Uterus (tissue), 3 donors: ENCODE measurements at regions not wholly inside any gene's neighbourhood (a gene's known extent, or its start where the extent isn't known, plus 50 kb on each side); places are given as distances from the start of the nearest gene placed in this dataset.

Experiments used
- DNase-seq, 2 donors: peaks; one replicate each; pipeline ENCODE4 v3.0.0-alpha.2; 2019 to 2020
- H3K27ac ChIP-seq, 2 donors: fragments of 200-600 bp; sonication (generic); 1 replicate in 1 of 2; 2 replicates in 1 of 2; pipeline ENCODE4 v1.5.1; 2016 to 2018
- H3K27me3 ChIP-seq, 2 donors: fragments of 200-600 bp; sonication (generic); one replicate each; pipeline ENCODE4 v1.5.1; 2018 to 2019; ENCODE audit warnings: control low read depth in 1 of 2
- H3K36me3 ChIP-seq, 2 donors: fragments of 200-600 bp; sonication (generic); one replicate each; pipeline ENCODE4 v1.5.1; 2019; ENCODE audit warnings: control low read depth in 1 of 2
- H3K4me1 ChIP-seq, 2 donors: fragments of 200-600 bp; sonication (generic); one replicate each; pipeline ENCODE4 v1.5.1; 2018 to 2019; ENCODE audit warnings: control low read depth in 1 of 2
- H3K4me3 ChIP-seq, 2 donors: fragments of 200-600 bp; sonication (generic); 1 replicate in 1 of 2; 2 replicates in 1 of 2; pipeline ENCODE4 v1.5.1; 2018 to 2019; ENCODE audit warnings: mild to moderate bottlenecking in 1 of 2
- H3K9me3 ChIP-seq, 2 donors: fragments of 200-600 bp; sonication (generic); one replicate each; pipeline ENCODE4 v1.5.1; 2019; ENCODE audit warnings: control low read depth in 1 of 2
- CTCF ChIP-seq, 4 experiments: fragments of 200-600 bp in 2 of 4; fragments of 450-650 bp in 2 of 4; sonication (generic) in 2 of 4; IDR thresholded peaks; one replicate each; pipeline ENCODE4 v1.5.1; 2016 to 2019; ENCODE audit warnings: antibody characterized with exemption in 4 of 4, mild to moderate bottlenecking in 2 of 4, moderate library complexity in 1 of 4
- POLR2A ChIP-seq, 2 donors: fragments of 450-650 bp; IDR thresholded peaks; one replicate each; pipeline ENCODE4 v1.6.1; 2016; ENCODE audit warnings: antibody characterized with exemption in 2 of 2, mild to moderate bottlenecking in 1 of 2, moderate library complexity in 1 of 2
- intact Hi-C: fragments of 100-400 bp; cut with DNase I; formaldehyde crosslinking; loops from one replicate; pipeline ENCODE4 v1.15.1; 2023; ENCODE audit warnings: low total_unique reads
- donor health status: DM: yes; HTN: yes; CAD: no.

DNA sequence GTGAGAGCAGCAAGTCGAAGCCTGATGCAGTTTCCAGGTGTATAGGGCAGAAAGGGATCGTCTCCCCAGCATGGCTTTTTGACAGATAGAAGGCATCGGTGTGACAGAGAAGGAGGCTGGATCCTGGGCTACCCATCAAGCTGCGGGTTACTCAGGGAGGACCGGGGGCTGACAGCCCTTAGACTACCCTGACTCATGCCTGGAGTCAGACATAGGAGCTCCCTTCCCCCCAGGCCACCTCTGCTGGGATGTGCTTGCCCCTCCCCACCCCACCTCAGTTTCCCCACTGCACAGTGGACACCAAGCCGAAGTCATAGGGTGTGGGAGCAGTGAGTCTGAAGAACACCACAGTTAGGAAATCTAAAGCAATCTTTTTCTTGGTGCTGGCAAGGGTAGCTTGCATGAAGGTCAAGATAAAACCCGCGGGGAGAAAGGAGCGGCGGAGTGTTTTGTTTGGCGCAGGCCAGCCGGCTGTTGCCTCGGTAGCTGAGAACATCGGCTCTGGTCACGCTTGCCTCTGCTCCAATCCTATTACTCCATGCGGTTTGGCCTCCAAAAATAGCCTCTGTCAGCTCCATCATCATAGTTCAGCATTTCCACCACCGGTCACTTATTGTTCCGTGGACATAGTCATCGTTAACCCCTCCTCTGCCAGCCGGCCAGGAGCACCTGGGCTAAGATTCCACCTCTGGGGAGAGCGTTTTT is 169.2 kb upstream of the GLI2 start:
- no peak overlapping the region for H3K27ac ChIP-seq
- H3K9me3 ChIP-seq: no peaks in the 10 kb centered on the region
- no peaks in the 10 kb centered on the region for H3K4me1 ChIP-seq
- no peaks in the 10 kb centered on the region for H3K36me3 ChIP-seq
- H3K4me3 ChIP-seq: no peak overlapping the region
- DNase-seq: peak in 1 of 2 donors; percentile 48
- TF ChIP-seq POLR2A (IDR thresholded peaks at IDR 0.05) (no peak), CTCF (IDR thresholded peaks at IDR 0.05) (no peak)
- intact Hi-C loops: no loop called here
- no peaks in the 10 kb centered on the region for H3K27me3 ChIP-seq

- H3K36me3 ChIP-seq: no peaks in the 10 kb centered on the region
- intact Hi-C loops: no loop called here
- no peak for DNase-seq
- TF ChIP-seq POLR2A (IDR thresholded peaks at IDR 0.05): no peak
- TF ChIP-seq CTCF (IDR thresholded peaks at IDR 0.05): no peak
- H3K27ac ChIP-seq: no peak overlapping the region
- H3K9me3 ChIP-seq: no peaks in the 10 kb centered on the region
- no peaks in the 10 kb centered on the region for H3K4me1 ChIP-seq
- no peaks in the 10 kb centered on the region for H3K27me3 ChIP-seq
- no peak overlapping the region for H3K4me3 ChIP-seq
Observed at GRCh38 chr2:120567128-120567527, 168.5 kb upstream of the GLI2 start.

DNA sequence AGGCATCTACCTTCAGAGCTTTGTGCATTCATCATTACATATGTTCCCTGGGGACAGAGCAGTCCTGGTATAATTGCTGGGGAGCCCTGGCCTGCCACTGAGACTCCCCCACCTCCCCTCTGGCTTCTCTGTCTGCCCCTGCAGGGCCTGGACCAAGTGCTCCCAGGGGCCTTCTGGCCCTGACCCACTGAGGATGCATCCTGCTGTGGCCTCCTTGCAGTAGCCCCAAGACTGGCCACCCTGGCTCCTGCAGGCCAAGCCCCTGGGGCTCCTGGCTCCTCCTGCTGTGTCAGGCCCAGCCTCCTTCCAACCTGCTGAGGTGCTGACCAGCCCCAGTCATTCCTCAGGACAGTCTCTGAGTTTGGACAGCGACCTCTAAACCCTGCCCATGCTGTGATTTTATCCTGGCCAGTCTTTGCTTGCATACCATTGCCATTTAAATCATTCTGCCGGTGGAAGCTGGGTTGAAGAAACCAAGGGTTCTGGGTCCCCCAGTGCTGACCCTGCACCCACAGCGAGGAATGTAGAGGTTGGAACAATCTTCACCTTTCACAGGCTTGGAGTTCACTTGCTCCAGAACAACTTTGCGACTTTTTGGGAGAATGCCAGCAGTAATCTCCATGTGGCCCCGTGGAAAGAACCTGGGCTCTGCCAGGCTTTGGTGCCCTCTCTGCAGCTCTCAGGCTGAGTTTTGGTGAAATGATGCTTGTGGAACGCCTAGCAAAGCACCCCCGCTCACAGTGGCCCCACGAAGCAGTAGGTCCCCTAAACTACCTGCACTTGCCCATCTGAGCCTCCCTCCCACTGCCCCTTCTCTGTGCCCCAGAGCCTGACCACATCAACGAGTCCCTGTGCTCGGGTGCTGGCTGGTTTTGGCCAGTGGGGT is 167.3 kb upstream of the GLI2 start:
- Histone ChIP-seq H3K4me3 (no peak overlapping the region), H3K4me1 (no peaks in the 10 kb centered on the region), H3K9me3 (no peaks in the 10 kb centered on the region), H3K36me3 (no peaks in the 10 kb centered on the region), H3K27me3 (no peaks in the 10 kb centered on the region), H3K27ac (no peak overlapping the region)
- TF ChIP-seq CTCF (IDR thresholded peaks at IDR 0.05): no peak
- TF ChIP-seq POLR2A (IDR thresholded peaks at IDR 0.05): no peak
- DNase-seq: no peak
- intact Hi-C loops: no loop called here

- Histone ChIP-seq H3K36me3 (no peaks in the 10 kb centered on the region), H3K4me3 (no peak overlapping the region), H3K27me3 (no peaks in the 10 kb centered on the region), H3K27ac (no peak overlapping the region), H3K9me3 (no peaks in the 10 kb centered on the region), H3K4me1 (no peaks in the 10 kb centered on the region)
- no peak for TF ChIP-seq POLR2A (IDR thresholded peaks at IDR 0.05)
- TF ChIP-seq CTCF (IDR thresholded peaks at IDR 0.05): no peak
- DNase-seq: no peak
- intact Hi-C loops: no loop called here
Observed at GRCh38 chr2:120568975-120569268, 166.7 kb upstream of the GLI2 start.

GRCh38 chr2:120570001-120570400 is 165.7 kb upstream of the GLI2 start:
- intact Hi-C loops: no loop called here
- Histone ChIP-seq H3K36me3 (no peaks in the 10 kb centered on the region), H3K9me3 (no peaks in the 10 kb centered on the region), H3K27ac (no peak overlapping the region), H3K27me3 (no peaks in the 10 kb centered on the region), H3K4me3 (no peak overlapping the region), H3K4me1 (no peaks in the 10 kb centered on the region)
- DNase-seq: no peak
- no peak for TF ChIP-seq CTCF (IDR thresholded peaks at IDR 0.05)
- no peak for TF ChIP-seq POLR2A (IDR thresholded peaks at IDR 0.05)
